HFF-Myc (cell line): ENCODE measurements at regions not wholly inside any gene's neighbourhood (a gene's known extent, or its start where the extent isn't known, plus 50 kb on each side); places are given as distances from the start of the nearest gene placed in this dataset.
A peak's percentile ranks its signal among the peaks of the same experiment; 100 is the strongest.

ENCODE experiments used
- DNase-seq: peaks from one replicate; pipeline ENCODE4 v3.0.0-alpha.2; 2011; ENCODE audit warnings: low read depth; ENCODE audit errors: extremely low read depth
- H3K4me3 ChIP-seq: replicated peaks from 2 replicates; pipeline ENCODE4 v1.5.1; 2011; ENCODE audit warnings: low read depth, mild to moderate bottlenecking, control low read depth, low read length
- TF ChIP-seq, protein P1 (sequence below): IDR thresholded peaks from 2 replicates; pipeline ENCODE4 v1.5.1; 2012; ENCODE audit warnings: mild to moderate bottlenecking, low read depth, low read length, control low read depth; ENCODE audit errors: missing control alignments

GRCh38 chrX:39476604-39477021 is 621.1 kb downstream of the BCOR start:
- DNase-seq: no peak
- H3K4me3 ChIP-seq: no peak overlapping the region
- TF ChIP-seq, protein P1, sequence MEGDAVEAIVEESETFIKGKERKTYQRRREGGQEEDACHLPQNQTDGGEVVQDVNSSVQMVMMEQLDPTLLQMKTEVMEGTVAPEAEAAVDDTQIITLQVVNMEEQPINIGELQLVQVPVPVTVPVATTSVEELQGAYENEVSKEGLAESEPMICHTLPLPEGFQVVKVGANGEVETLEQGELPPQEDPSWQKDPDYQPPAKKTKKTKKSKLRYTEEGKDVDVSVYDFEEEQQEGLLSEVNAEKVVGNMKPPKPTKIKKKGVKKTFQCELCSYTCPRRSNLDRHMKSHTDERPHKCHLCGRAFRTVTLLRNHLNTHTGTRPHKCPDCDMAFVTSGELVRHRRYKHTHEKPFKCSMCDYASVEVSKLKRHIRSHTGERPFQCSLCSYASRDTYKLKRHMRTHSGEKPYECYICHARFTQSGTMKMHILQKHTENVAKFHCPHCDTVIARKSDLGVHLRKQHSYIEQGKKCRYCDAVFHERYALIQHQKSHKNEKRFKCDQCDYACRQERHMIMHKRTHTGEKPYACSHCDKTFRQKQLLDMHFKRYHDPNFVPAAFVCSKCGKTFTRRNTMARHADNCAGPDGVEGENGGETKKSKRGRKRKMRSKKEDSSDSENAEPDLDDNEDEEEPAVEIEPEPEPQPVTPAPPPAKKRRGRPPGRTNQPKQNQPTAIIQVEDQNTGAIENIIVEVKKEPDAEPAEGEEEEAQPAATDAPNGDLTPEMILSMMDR: no peak

DNA sequence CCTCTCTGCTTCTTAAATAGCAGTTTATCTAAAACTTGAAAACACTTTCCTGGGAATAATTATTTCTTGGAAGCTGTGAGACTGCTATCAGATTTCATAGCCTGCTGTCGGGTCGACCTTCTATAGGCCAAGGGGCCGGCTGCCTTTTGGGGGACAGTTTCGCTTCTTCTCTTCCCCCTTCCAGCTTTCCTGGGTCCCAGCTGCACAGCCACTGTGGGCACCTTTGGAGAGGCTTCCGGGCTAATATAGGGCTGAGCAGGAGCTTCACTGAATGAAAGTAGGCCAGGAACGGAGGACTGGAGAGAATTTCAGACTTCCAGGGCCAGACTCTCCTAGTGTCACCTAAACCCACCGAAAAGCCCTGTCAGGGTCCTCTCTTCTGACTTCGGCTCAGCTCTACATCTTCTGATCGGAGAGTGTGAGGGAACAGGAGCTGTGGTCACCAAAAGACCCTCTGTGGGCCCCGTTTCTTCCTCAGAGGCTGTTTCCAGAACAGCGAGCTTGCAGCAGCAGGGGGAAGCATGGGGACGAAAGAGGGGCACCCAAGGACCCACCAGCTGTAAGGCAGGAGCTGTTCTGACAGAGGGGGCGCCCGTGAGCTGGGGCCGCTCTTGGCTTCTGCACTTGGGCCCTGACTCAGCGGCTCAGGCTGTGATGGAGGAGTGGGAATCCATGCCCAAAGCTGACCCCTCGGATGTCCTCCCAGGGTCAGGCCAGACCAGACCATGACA is 620.6 kb downstream of the BCOR start:
- TF ChIP-seq, protein P1: peak; percentile 6
- no peak for DNase-seq
- no peak overlapping the region for H3K4me3 ChIP-seq

- TF ChIP-seq, protein P1: no peak
These were observed 620.0 kb downstream of the BCOR start for GRCh38 chrX:39477762-39478120.

GRCh38 chrX:39479856-39480255 is 617.9 kb downstream of the BCOR start:
- TF ChIP-seq, protein P1: no peak
- no peak overlapping the region for H3K4me3 ChIP-seq
- DNase-seq: no peak

More at GRCh38 chrX:39477762-39478120, 620.0 kb downstream of the BCOR start:
- no peak overlapping the region for H3K4me3 ChIP-seq
- no peak for DNase-seq

GRCh38 chrX:39480963-39481362 is 616.8 kb downstream of the BCOR start:
- TF ChIP-seq, protein P1: no peak
- no peak for DNase-seq

DNA sequence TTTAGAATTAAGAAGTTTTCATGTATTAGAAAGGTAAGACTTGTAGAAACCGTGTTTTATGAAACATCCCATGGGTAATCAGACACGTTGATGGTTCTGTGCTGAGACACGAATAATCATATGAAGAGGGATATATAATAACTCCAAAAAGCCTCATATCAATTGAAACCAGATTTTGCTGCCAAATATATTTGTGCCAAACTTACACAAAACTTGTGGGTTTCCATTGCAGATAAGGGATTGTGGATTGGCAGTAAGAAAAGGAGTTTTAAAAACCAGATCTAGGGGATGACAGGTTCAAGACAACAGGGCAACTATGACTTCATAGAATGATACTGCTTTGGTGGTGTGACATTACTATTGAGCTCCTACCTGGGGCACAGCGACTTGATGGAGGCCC is 616.1 kb downstream of the BCOR start:
- DNase-seq: no peak
- H3K4me3 ChIP-seq: no peak overlapping the region
- TF ChIP-seq, protein P1: no peak

More at GRCh38 chrX:39480963-39481362, 616.8 kb downstream of the BCOR start:
- no peak overlapping the region for H3K4me3 ChIP-seq
